ENCODE measurements at regions not wholly inside any gene's neighbourhood (a gene's known extent, or its start where the extent isn't known, plus 50 kb on each side); places are given as distances from the start of the nearest gene placed in this dataset.

GRCh38 chr2:65818873-65819451 lies 386.6 kb upstream of the SPRED2 start:
- H3K4me3 ChIP-seq (ENCODE audit: low read depth, low read length) = no peak overlapping the region

GRCh38 chr2:65813631-65814173 lies 381.3 kb upstream of the SPRED2 start:
- Histone ChIP-seq H3K36me3 (ENCODE audit: control insufficient read depth, insufficient read depth, low read length) (no peaks in the 10 kb centered on the region), H3K9ac (ENCODE audit: low read depth, low read length) (no peak overlapping the region), H3K4me3 (ENCODE audit: low read depth, low read length) (no peak overlapping the region), H3K9me3 (ENCODE audit: control insufficient read depth, insufficient read depth, low read length) (no peaks in the 10 kb centered on the region), H3K27me3 (ENCODE audit: control insufficient read depth, insufficient read depth, low read length) (no peaks in the 10 kb centered on the region), H3K4me1 (ENCODE audit: control insufficient read depth, insufficient read depth, low read length) (no peaks in the 10 kb centered on the region)

More at GRCh38 chr2:65818873-65819451, 386.6 kb upstream of the SPRED2 start:
- H3K9me3 ChIP-seq (ENCODE audit: control insufficient read depth, insufficient read depth, low read length) = no peaks in the 10 kb centered on the region
- H3K36me3 ChIP-seq (ENCODE audit: control insufficient read depth, insufficient read depth, low read length) = no peaks in the 10 kb centered on the region
- H3K4me1 ChIP-seq (ENCODE audit: control insufficient read depth, insufficient read depth, low read length) = peaks cover 1% of the 10 kb centered on the region
- H3K9ac ChIP-seq (ENCODE audit: low read depth, low read length) = no peak overlapping the region
- no peaks in the 10 kb centered on the region for H3K27me3 ChIP-seq (ENCODE audit: control insufficient read depth, insufficient read depth, low read length)

- Histone ChIP-seq H3K9me3 (ENCODE audit: control insufficient read depth, insufficient read depth, low read length) (no peaks in the 10 kb centered on the region), H3K4me3 (ENCODE audit: low read depth, low read length) (no peak overlapping the region), H3K36me3 (ENCODE audit: control insufficient read depth, insufficient read depth, low read length) (no peaks in the 10 kb centered on the region), H3K9ac (ENCODE audit: low read depth, low read length) (no peak overlapping the region), H3K27me3 (ENCODE audit: control insufficient read depth, insufficient read depth, low read length) (no peaks in the 10 kb centered on the region), H3K4me1 (ENCODE audit: control insufficient read depth, insufficient read depth, low read length) (no peaks in the 10 kb centered on the region)
Observed at GRCh38 chr2:65812887-65813286, 380.5 kb upstream of the SPRED2 start.

GRCh38 chr2:65807942-65808341 lies 375.5 kb upstream of the SPRED2 start:
- H3K4me1 ChIP-seq (ENCODE audit: control insufficient read depth, insufficient read depth, low read length) = no peaks in the 10 kb centered on the region
- H3K9me3 ChIP-seq (ENCODE audit: control insufficient read depth, insufficient read depth, low read length) = no peaks in the 10 kb centered on the region
- H3K9ac ChIP-seq (ENCODE audit: low read depth, low read length) = no peak overlapping the region
- H3K36me3 ChIP-seq (ENCODE audit: control insufficient read depth, insufficient read depth, low read length) = no peaks in the 10 kb centered on the region
- no peak overlapping the region for H3K4me3 ChIP-seq (ENCODE audit: low read depth, low read length)
- H3K27me3 ChIP-seq (ENCODE audit: control insufficient read depth, insufficient read depth, low read length) = no peaks in the 10 kb centered on the region

- no peaks in the 10 kb centered on the region for H3K27me3 ChIP-seq (ENCODE audit: control insufficient read depth, insufficient read depth, low read length)
- no peak overlapping the region for H3K9ac ChIP-seq (ENCODE audit: low read depth, low read length)
- H3K4me1 ChIP-seq (ENCODE audit: control insufficient read depth, insufficient read depth, low read length) = no peaks in the 10 kb centered on the region
- no peaks in the 10 kb centered on the region for H3K36me3 ChIP-seq (ENCODE audit: control insufficient read depth, insufficient read depth, low read length)
- no peak overlapping the region for H3K4me3 ChIP-seq (ENCODE audit: low read depth, low read length)
- no peaks in the 10 kb centered on the region for H3K9me3 ChIP-seq (ENCODE audit: control insufficient read depth, insufficient read depth, low read length)
Observed at GRCh38 chr2:65804777-65805176, 372.4 kb upstream of the SPRED2 start.

GRCh38 chr2:65802298-65802942 lies 370.0 kb upstream of the SPRED2 start:
- Histone ChIP-seq H3K36me3 (ENCODE audit: control insufficient read depth, insufficient read depth, low read length) (no peaks in the 10 kb centered on the region), H3K4me3 (ENCODE audit: low read depth, low read length) (no peak overlapping the region), H3K27me3 (ENCODE audit: control insufficient read depth, insufficient read depth, low read length) (no peaks in the 10 kb centered on the region), H3K4me1 (ENCODE audit: control insufficient read depth, insufficient read depth, low read length) (no peaks in the 10 kb centered on the region), H3K9ac (ENCODE audit: low read depth, low read length) (no peak overlapping the region), H3K9me3 (ENCODE audit: control insufficient read depth, insufficient read depth, low read length) (no peaks in the 10 kb centered on the region)

- Histone ChIP-seq H3K27me3 (ENCODE audit: control insufficient read depth, insufficient read depth, low read length) (no peaks in the 10 kb centered on the region), H3K9me3 (ENCODE audit: control insufficient read depth, insufficient read depth, low read length) (no peaks in the 10 kb centered on the region), H3K9ac (ENCODE audit: low read depth, low read length) (no peak overlapping the region), H3K36me3 (ENCODE audit: control insufficient read depth, insufficient read depth, low read length) (no peaks in the 10 kb centered on the region), H3K4me3 (ENCODE audit: low read depth, low read length) (no peak overlapping the region), H3K4me1 (ENCODE audit: control insufficient read depth, insufficient read depth, low read length) (no peaks in the 10 kb centered on the region)
Observed at GRCh38 chr2:65800998-65801397, 368.6 kb upstream of the SPRED2 start.

- Histone ChIP-seq H3K4me3 (ENCODE audit: low read depth, low read length) (no peak overlapping the region), H3K36me3 (ENCODE audit: control insufficient read depth, insufficient read depth, low read length) (no peaks in the 10 kb centered on the region), H3K9ac (ENCODE audit: low read depth, low read length) (no peak overlapping the region), H3K9me3 (ENCODE audit: control insufficient read depth, insufficient read depth, low read length) (no peaks in the 10 kb centered on the region), H3K4me1 (ENCODE audit: control insufficient read depth, insufficient read depth, low read length) (no peaks in the 10 kb centered on the region), H3K27me3 (ENCODE audit: control insufficient read depth, insufficient read depth, low read length) (no peaks in the 10 kb centered on the region)
Observed at GRCh38 chr2:65799141-65799854, 366.9 kb upstream of the SPRED2 start.

GRCh38 chr2:65798641-65799040 lies 366.2 kb upstream of the SPRED2 start:
- Histone ChIP-seq H3K9ac (ENCODE audit: low read depth, low read length) (no peak overlapping the region), H3K4me1 (ENCODE audit: control insufficient read depth, insufficient read depth, low read length) (no peaks in the 10 kb centered on the region), H3K4me3 (ENCODE audit: low read depth, low read length) (no peak overlapping the region), H3K36me3 (ENCODE audit: control insufficient read depth, insufficient read depth, low read length) (no peaks in the 10 kb centered on the region), H3K9me3 (ENCODE audit: control insufficient read depth, insufficient read depth, low read length) (no peaks in the 10 kb centered on the region), H3K27me3 (ENCODE audit: control insufficient read depth, insufficient read depth, low read length) (no peaks in the 10 kb centered on the region)

- no peaks in the 10 kb centered on the region for H3K27me3 ChIP-seq (ENCODE audit: control insufficient read depth, insufficient read depth, low read length)
- H3K4me1 ChIP-seq (ENCODE audit: control insufficient read depth, insufficient read depth, low read length) = no peaks in the 10 kb centered on the region
Observed at GRCh38 chr2:65794994-65795393, 362.6 kb upstream of the SPRED2 start.

GRCh38 chr2:65791404-65791975 lies 359.1 kb upstream of the SPRED2 start:
- Histone ChIP-seq H3K9ac (ENCODE audit: low read depth, low read length) (no peak overlapping the region), H3K36me3 (ENCODE audit: control insufficient read depth, insufficient read depth, low read length) (no peaks in the 10 kb centered on the region), H3K9me3 (ENCODE audit: control insufficient read depth, insufficient read depth, low read length) (no peaks in the 10 kb centered on the region), H3K4me1 (ENCODE audit: control insufficient read depth, insufficient read depth, low read length) (no peaks in the 10 kb centered on the region), H3K27me3 (ENCODE audit: control insufficient read depth, insufficient read depth, low read length) (no peaks in the 10 kb centered on the region), H3K4me3 (ENCODE audit: low read depth, low read length) (no peak overlapping the region)

More at GRCh38 chr2:65794994-65795393, 362.6 kb upstream of the SPRED2 start:
- H3K36me3 ChIP-seq (ENCODE audit: control insufficient read depth, insufficient read depth, low read length) = no peaks in the 10 kb centered on the region
- no peaks in the 10 kb centered on the region for H3K9me3 ChIP-seq (ENCODE audit: control insufficient read depth, insufficient read depth, low read length)
- H3K9ac ChIP-seq (ENCODE audit: low read depth, low read length) = no peak overlapping the region
- no peak overlapping the region for H3K4me3 ChIP-seq (ENCODE audit: low read depth, low read length)

- Histone ChIP-seq H3K9me3 (ENCODE audit: control insufficient read depth, insufficient read depth, low read length) (no peaks in the 10 kb centered on the region), H3K9ac (ENCODE audit: low read depth, low read length) (no peak overlapping the region), H3K4me3 (ENCODE audit: low read depth, low read length) (no peak overlapping the region), H3K4me1 (ENCODE audit: control insufficient read depth, insufficient read depth, low read length) (no peaks in the 10 kb centered on the region), H3K36me3 (ENCODE audit: control insufficient read depth, insufficient read depth, low read length) (no peaks in the 10 kb centered on the region), H3K27me3 (ENCODE audit: control insufficient read depth, insufficient read depth, low read length) (no peaks in the 10 kb centered on the region)
Observed at GRCh38 chr2:65790676-65790935, 358.2 kb upstream of the SPRED2 start.
